Activated naive CD4-positive, alpha-beta T cell treated with anti-CD3 and anti-CD28 coated beads, Interleukin-2, amount 10 ng/mL, durations not matched to agents 7 days and 5 days (primary cell): ENCODE measurements at regions not wholly inside any gene's neighbourhood (a gene's known extent, or its start where the extent isn't known, plus 50 kb on each side); places are given as distances from the start of the nearest gene placed in this dataset.

Experiments used
- CTCF ChIA-PET: fragments of 350-600 bp; sonication (Branson Sonifier 250); formaldehyde crosslinking; loops from one replicate; lab custom pipeline; 2021; ENCODE audit warnings: antibody characterized with exemption; lab: Charles Lee
- DNase-seq: peaks from one replicate; pipeline ENCODE4 v3.0.0-alpha.2; 2020
- H3K27ac Mint-ChIP-seq: one replicate; pipeline ENCODE4 v1.8.0; 2021; ENCODE audit warnings: mild to moderate bottlenecking, moderate library complexity, mixed read lengths
- H3K27me3 Mint-ChIP-seq: one replicate; pipeline ENCODE4 v1.8.0; 2021; ENCODE audit warnings: mild to moderate bottlenecking, mixed read lengths
- H3K36me3 Mint-ChIP-seq: one replicate; pipeline ENCODE4 v1.8.0; 2021; ENCODE audit warnings: mixed read lengths
- H3K4me1 Mint-ChIP-seq: one replicate; pipeline ENCODE4 v1.8.0; 2021; ENCODE audit warnings: mixed read lengths
- H3K4me3 Mint-ChIP-seq: one replicate; pipeline ENCODE4 v1.8.0; 2021; ENCODE audit warnings: mild to moderate bottlenecking, moderate library complexity, mixed read lengths
- H3K9me3 Mint-ChIP-seq: one replicate; pipeline ENCODE4 v1.8.0; 2021; ENCODE audit warnings: mixed read lengths

DNA sequence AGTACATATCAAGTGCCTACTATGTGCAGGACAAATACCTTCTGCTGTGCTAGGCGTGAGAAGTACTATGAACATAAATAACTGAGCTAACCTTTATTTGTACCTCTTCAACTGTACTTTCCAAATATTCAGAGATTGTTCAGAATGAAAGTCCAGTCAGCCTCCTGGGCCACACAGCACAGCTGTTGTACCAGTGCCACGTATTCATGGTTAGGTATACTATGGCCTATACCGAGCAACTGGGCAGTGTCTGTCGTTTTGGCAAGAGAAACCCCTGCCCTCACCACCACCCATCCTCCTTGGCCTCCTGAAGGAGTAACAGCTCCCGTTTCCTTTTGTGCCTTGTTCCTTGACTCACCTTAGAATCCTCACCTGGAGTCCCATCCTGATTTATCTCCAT lies 53.0 kb downstream of the RASSF10 start:
- CTCF ChIA-PET: no interaction called here
- Mint-ChIP-seq H3K9me3 (no peaks in the 10 kb centered on the region), H3K36me3 (no peaks in the 10 kb centered on the region), H3K4me3 (no peak overlapping the region), H3K4me1 (no peaks in the 10 kb centered on the region), H3K27me3 (peaks cover 9% of the 10 kb centered on the region), H3K27ac (no peak overlapping the region)
- no peak for DNase-seq

DNA sequence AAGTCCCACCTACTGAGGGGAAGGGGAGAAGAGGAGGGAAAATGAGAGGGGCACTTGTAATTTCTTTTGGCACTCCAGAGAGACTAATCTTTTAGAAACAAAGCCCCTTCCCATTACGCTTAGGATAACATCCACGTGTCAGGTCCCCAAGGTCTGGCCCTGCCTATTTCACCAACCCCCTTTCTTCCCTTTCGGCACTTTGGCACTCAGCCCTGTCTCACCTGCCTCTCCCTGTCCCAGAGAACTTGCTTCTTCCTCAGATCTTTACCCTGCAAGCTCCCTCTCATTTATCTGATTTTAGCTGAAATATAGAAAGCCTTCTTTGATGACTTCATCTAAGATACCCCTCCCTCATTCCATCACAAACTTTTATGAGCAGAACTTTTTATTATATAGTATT lies 55.5 kb downstream of the RASSF10 start:
- no peaks in the 10 kb centered on the region for H3K4me1 Mint-ChIP-seq
- no peak for DNase-seq
- CTCF ChIA-PET: no interaction called here
- no peaks in the 10 kb centered on the region for H3K36me3 Mint-ChIP-seq
- no peak overlapping the region for H3K27ac Mint-ChIP-seq
- peaks cover 13% of the 10 kb centered on the region for H3K27me3 Mint-ChIP-seq
- H3K4me3 Mint-ChIP-seq: no peak overlapping the region
- H3K9me3 Mint-ChIP-seq: no peaks in the 10 kb centered on the region

DNA sequence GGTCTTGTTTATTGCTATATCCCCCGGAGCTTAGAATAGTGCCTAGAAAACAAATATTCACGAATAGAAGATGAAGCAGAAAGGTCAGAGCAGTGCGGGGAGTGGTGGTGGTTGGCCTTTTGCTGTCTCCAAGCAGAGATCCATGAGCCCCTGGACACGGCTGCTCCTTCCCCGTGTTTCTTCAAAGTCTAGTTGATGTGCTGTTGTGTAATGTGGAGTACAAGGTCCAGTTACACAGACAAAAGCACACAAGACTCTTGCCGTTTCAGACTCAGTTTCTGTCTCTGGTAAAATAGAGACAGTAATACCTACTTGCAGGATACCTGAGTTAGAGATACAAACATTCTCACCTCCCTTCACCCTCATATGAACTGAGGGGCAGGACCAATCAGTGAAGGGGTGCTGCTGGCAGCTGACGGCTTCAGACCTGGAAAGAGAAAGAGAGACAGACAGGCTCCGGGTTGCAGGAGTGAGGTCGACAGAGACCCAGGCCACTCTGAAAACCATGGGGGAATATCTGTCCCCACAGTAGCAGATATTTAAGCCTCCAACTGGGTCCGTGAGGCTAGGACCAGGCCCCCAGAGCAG lies 56.2 kb downstream of the RASSF10 start:
- no peak overlapping the region for H3K27ac Mint-ChIP-seq
- no peak overlapping the region for H3K4me3 Mint-ChIP-seq
- H3K36me3 Mint-ChIP-seq: no peaks in the 10 kb centered on the region
- H3K9me3 Mint-ChIP-seq: no peaks in the 10 kb centered on the region
- no peaks in the 10 kb centered on the region for H3K4me1 Mint-ChIP-seq
- CTCF ChIA-PET: no interaction called here
- peaks cover 13% of the 10 kb centered on the region for H3K27me3 Mint-ChIP-seq
- no peak for DNase-seq

DNA sequence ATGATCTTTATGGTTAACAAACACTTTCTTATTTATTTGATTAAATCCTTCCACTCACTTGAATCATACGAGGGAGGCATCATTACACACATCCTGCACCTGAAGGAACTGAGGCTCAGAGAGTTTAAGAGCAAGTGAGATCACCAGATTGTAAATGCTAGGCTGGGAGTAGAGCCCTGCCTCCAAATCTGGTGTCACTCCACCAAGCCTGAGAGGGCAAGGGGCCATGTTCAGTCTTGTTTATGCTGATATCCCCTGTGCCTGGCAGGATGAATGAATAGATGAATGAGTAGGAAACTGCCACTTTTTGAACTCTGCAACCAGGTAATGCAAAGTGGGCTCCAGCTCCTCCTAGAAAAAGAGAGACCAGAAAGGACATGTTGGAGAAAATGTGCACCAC lies 59.1 kb downstream of the RASSF10 start:
- Mint-ChIP-seq H3K27ac (no peak overlapping the region), H3K4me3 (no peak overlapping the region), H3K36me3 (no peaks in the 10 kb centered on the region), H3K9me3 (no peaks in the 10 kb centered on the region), H3K27me3 (peaks cover 15% of the 10 kb centered on the region), H3K4me1 (no peaks in the 10 kb centered on the region)
- CTCF ChIA-PET: interaction anchor here (0.7 kb wide), 1 partner anchor 482 kb away, joined by 3 read pairs; no protein-coding TSS in a partner anchor
- DNase-seq: no peak

DNA sequence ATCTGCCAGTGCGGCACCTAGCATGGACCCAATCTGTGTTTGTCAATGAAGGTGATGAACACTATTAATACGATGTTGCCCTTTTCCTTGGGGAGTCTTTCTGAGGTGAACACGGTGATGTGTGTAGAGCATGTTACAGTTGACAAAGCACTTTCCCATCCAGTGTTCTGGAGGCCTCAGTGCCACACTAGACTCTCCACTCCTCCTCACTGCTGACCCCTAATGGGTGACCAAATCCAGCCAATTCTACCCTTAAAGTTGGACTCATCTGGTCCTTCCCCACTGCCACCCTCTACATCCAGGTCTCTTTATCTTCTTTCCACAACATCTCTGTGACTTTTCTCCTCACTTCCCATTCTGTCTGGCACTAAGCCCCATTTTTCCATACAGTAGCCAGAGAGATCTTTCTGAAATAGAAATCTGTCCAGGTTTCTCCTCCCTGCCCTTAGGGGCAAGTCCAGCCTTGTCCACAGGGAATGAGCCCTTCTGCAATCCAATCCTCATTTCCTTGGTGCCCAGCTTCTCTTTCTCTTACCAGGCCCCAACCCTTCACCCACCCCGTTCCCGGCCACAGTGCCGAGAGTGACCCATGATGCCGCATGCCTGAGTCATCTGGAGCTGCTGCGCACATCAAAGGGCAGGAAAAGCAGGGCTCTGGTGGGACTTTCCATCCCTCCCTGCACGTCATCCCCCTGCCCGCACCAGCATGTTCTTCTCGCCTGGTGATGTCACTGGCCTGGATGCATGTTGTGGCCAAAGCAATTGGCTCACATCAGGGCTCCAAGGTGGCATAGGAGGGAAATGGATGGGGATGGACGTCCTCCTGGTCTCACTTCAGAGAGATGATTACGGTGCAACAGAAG lies 64.2 kb downstream of the RASSF10 start:
- Mint-ChIP-seq H3K9me3 (no peaks in the 10 kb centered on the region), H3K4me3 (no peak overlapping the region), H3K27ac (no peak overlapping the region), H3K4me1 (no peaks in the 10 kb centered on the region), H3K36me3 (no peaks in the 10 kb centered on the region), H3K27me3 (peaks cover 23% of the 10 kb centered on the region)
- CTCF ChIA-PET: no interaction called here
- DNase-seq: no peak

DNA sequence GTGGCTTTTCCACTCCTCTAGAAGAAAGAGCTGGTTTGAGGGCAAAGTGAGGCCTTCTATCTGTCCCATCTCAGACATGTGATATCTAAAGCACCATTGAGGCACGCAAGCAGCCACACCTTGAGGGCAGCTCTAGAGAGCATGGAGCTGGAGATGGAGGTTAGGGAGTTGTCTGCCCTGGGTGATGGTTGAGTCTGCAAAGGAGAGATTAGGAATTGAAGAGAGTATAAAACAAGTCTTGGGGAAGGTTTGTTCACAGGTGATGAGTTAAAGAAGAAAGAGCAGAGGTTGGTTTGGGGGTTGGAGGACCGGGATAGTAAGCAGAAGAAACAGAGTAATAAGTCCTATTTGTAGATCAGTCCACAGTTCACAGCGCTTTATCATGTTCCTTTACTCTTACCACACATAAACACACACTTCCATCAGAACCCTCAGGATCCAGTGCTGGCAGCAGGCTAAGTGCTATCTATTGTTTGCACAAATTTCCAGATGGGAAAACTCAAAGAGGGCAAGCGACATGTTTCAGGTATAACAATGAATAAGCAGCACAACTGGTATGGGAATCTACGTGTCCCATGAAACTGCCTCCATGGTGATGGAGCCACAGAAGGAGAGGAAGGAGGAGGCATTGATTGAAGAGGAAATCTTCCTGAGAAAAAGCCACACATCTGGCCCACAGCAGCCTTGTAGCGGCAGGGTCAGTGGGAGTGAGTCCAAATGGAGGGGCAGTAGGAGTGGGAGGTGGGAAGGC lies 65.8 kb downstream of the RASSF10 start:
- no peaks in the 10 kb centered on the region for H3K36me3 Mint-ChIP-seq
- H3K4me3 Mint-ChIP-seq: no peak overlapping the region
- H3K27me3 Mint-ChIP-seq: peaks cover 25% of the 10 kb centered on the region
- no peaks in the 10 kb centered on the region for H3K9me3 Mint-ChIP-seq
- no peak for DNase-seq
- CTCF ChIA-PET: no interaction called here
- no peak overlapping the region for H3K27ac Mint-ChIP-seq
- no peaks in the 10 kb centered on the region for H3K4me1 Mint-ChIP-seq

DNA sequence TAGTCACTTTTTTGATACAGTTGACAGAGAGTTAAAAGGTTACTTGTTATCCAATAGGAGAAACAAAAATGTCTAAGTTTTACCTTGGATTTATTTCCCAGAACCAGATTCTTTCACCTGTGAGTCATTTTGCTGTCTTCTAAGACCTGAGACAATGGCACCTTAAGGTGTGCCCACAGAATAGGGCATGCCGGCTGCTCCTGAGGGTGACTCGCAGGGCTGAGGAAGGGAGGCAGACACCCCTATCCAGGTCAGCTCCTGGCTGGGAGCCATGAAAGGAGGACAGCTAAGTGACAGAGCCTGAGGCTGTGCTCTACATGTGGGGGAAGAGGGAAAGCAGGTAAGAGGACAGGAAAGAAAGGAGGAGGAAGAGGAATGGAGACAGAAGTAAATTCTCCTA lies 67.8 kb downstream of the RASSF10 start:
- no peak for DNase-seq
- H3K9me3 Mint-ChIP-seq: no peaks in the 10 kb centered on the region
- H3K4me3 Mint-ChIP-seq: no peak overlapping the region
- peaks cover 25% of the 10 kb centered on the region for H3K27me3 Mint-ChIP-seq
- no peak overlapping the region for H3K27ac Mint-ChIP-seq
- H3K36me3 Mint-ChIP-seq: no peaks in the 10 kb centered on the region
- no peaks in the 10 kb centered on the region for H3K4me1 Mint-ChIP-seq
- CTCF ChIA-PET: interaction anchor here (0.5 kb wide), 1 partner anchor 16 kb away, joined by 4 read pairs; no protein-coding TSS in a partner anchor

DNA sequence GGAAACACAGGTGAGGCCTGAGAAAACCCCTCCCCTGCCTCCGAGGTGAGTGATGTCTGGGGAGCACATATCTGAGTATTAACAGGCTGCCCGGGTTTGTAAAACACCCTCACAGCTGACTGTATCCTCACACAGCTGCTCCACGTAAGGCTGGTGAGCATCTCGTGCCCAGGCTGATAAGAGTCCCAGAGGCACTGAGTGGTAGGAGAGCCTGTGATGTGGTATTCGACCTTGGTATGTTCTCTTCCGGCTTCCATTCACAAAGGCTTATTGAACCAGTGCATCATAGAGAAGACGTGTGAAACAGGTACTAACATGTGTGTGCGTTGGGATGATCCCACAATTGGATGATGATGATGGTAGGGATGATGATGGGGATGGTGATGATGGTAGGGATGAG lies 71.7 kb downstream of the RASSF10 start:
- H3K36me3 Mint-ChIP-seq: no peaks in the 10 kb centered on the region
- DNase-seq: no peak
- no peak overlapping the region for H3K4me3 Mint-ChIP-seq
- no peaks in the 10 kb centered on the region for H3K4me1 Mint-ChIP-seq
- peaks cover 18% of the 10 kb centered on the region for H3K27me3 Mint-ChIP-seq
- H3K9me3 Mint-ChIP-seq: no peaks in the 10 kb centered on the region
- H3K27ac Mint-ChIP-seq: no peak overlapping the region
- CTCF ChIA-PET: no interaction called here

DNA sequence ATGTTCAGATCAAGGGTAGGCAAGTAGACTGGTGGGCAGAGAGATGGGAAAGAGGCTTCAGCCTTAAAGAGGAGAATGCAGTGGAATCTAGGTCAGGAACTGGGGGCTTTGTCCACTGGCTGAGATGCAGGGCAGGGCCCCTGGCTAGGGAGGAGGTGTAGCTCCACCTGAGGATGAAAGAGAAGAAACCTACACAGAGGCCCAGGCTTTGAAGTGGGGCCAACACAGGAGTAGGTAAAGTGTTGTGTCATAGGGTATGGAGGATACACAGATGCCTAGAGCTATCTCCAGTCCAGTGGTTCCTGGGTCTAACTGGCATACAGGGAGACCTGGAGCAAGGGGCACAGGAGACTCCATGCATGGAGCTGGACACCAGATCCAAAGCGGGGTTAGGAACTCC lies 73.5 kb downstream of the RASSF10 start:
- CTCF ChIA-PET: interaction anchor here (0.9 kb wide), 2 partner anchors 9 to 127 kb away, joined by 3 read pairs; no protein-coding TSS in a partner anchor
- Mint-ChIP-seq H3K36me3 (no peaks in the 10 kb centered on the region), H3K27me3 (peaks cover 14% of the 10 kb centered on the region), H3K9me3 (no peaks in the 10 kb centered on the region), H3K4me3 (no peak overlapping the region), H3K4me1 (no peaks in the 10 kb centered on the region), H3K27ac (no peak overlapping the region)
- no peak for DNase-seq

DNA sequence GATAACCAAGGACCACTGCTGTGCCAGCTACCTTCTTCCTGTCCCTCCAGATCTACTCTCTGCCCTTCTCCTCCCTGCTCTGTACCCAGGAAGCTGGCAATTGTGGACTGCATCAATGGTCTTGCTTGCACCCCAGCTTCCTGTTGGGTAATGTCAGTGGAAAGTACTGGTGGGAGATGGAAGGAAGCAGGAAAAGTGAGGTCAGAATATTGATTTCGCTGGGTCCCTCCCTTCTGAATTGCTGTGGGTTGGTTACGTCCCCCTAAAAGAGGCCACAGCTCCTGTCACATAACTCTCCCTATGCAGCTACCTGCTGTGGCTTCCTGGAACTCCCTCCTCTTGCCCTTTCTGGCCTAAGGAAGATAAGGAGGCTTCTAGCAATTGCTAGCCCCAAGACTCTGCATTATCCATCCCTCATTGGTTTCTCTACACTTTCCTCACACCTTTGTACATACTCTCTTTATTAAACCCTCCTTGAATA lies 81.2 kb downstream of the RASSF10 start:
- CTCF ChIA-PET: no interaction called here
- no peak overlapping the region for H3K4me3 Mint-ChIP-seq
- no peaks in the 10 kb centered on the region for H3K4me1 Mint-ChIP-seq
- no peak for DNase-seq
- H3K27ac Mint-ChIP-seq: no peak overlapping the region
- H3K36me3 Mint-ChIP-seq: no peaks in the 10 kb centered on the region
- peaks cover 2% of the 10 kb centered on the region for H3K27me3 Mint-ChIP-seq
- no peaks in the 10 kb centered on the region for H3K9me3 Mint-ChIP-seq

DNA sequence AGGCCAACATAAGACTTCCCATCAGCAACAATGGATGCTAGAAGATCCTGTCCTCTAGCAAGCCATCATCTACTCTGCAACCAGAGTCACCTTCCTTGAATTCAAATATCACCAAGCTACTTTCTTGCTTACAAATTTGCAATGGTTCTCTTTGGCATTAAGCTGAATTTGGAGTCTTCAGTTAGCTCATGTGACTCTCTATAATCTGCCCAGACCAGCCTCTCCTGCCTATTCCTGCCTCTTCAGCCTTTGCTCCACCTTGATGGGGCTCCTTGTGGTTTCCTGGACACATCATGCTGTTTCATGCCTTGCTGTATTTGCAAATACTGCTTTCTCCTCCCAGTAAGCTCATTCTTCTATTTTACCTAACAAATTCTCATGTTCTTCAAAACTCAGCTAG lies 82.3 kb downstream of the RASSF10 start:
- Mint-ChIP-seq H3K27ac (no peak overlapping the region), H3K27me3 (peaks cover 3% of the 10 kb centered on the region), H3K9me3 (no peaks in the 10 kb centered on the region), H3K4me3 (no peak overlapping the region), H3K36me3 (no peaks in the 10 kb centered on the region), H3K4me1 (no peaks in the 10 kb centered on the region)
- CTCF ChIA-PET: interaction anchor here (0.9 kb wide), 1 partner anchor 8 kb away, joined by 3 read pairs; no protein-coding TSS in a partner anchor
- DNase-seq: no peak

DNA sequence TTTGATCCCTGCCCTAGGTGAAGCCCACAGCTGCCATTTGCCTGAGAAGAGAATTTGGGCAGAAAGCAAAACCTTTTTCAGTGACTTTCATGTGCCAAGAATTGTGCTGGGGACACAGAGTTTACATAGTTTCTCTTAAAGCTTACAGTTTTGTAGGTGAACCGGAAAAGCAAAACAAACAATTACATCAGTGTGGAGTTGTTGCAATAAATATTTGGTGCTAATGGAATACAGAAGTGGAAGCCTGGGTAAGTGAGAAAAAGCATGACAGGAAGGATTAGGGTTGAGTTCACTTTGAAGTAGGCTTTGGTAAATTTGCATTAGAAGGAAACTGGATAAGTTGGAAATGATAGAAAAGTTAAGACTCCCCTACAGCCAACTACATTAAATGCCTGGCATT lies 82.7 kb downstream of the RASSF10 start:
- Mint-ChIP-seq H3K36me3 (no peaks in the 10 kb centered on the region), H3K27ac (no peak overlapping the region), H3K4me3 (no peak overlapping the region), H3K4me1 (no peaks in the 10 kb centered on the region), H3K27me3 (peaks cover 3% of the 10 kb centered on the region), H3K9me3 (no peaks in the 10 kb centered on the region)
- CTCF ChIA-PET: interaction anchor here (0.9 kb wide), 1 partner anchor 9 kb away, joined by 3 read pairs; no protein-coding TSS in a partner anchor
- no peak for DNase-seq

DNA sequence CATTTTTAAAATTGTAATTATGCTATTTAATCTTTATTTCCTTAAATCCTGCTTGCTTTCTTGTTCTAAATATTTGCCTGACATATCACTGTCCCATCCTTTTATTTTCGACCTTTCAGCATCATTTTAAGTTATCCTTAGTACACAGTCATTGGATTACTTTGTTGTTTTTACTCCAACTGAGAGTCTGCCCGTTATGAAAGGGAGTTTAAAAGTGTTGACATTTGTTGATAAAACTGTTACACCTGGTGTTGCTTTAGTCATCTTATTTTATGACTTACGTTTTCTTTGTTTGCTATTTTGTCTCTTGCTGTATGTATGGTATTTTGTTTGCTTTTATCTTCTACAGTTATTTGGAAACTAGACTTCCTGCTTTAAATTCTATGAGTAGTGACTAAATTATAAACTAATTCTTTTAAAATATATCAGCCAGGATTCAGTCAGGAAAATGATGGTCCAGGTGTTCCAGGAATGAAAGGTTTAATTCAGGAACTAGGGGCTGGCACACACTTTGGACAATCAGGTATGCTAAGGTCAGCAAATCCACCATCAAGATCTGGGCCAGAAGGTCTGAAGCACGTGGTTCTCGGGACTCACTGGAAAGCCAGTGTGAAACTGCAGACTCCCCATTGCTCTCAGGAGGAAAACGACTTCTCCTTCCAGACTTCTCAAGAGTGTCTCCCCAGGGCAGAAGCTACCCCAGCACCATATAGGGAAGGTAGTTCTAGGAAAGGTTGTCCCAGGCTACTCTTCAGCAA lies 86.0 kb downstream of the RASSF10 start:
- Mint-ChIP-seq H3K27me3 (peaks cover 3% of the 10 kb centered on the region), H3K36me3 (no peaks in the 10 kb centered on the region), H3K4me1 (no peaks in the 10 kb centered on the region), H3K9me3 (no peaks in the 10 kb centered on the region), H3K27ac (no peak overlapping the region), H3K4me3 (no peak overlapping the region)
- CTCF ChIA-PET: no interaction called here
- no peak for DNase-seq

DNA sequence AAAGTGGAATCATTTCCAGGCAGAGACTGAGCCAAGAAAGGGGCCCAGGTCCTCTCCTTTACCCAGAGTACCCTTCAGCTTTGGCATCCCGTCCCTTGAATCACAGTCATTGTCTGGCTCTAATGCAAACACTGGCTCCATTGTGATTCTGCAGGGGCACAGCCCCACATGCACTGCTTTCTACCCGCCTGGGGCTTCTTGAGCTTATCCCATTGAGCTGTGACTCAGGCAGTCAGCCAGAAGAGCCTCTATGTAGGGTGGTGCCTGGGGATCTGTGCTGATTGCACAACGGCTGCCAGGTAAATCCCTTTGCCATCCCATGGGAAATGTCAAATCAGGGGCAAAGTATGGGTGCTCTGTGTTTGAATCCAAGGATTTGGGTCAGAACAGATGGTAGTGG lies 88.9 kb downstream of the RASSF10 start:
- Mint-ChIP-seq H3K27ac (no peak overlapping the region), H3K36me3 (no peaks in the 10 kb centered on the region), H3K4me1 (no peaks in the 10 kb centered on the region), H3K27me3 (peaks cover 3% of the 10 kb centered on the region), H3K9me3 (no peaks in the 10 kb centered on the region), H3K4me3 (no peak overlapping the region)
- DNase-seq: no peak
- CTCF ChIA-PET: no interaction called here
